ENCODE measurements at regions not wholly inside any gene's neighbourhood (a gene's known extent, or its start where the extent isn't known, plus 50 kb on each side); places are given as distances from the start of the nearest gene placed in this dataset.

DNA sequence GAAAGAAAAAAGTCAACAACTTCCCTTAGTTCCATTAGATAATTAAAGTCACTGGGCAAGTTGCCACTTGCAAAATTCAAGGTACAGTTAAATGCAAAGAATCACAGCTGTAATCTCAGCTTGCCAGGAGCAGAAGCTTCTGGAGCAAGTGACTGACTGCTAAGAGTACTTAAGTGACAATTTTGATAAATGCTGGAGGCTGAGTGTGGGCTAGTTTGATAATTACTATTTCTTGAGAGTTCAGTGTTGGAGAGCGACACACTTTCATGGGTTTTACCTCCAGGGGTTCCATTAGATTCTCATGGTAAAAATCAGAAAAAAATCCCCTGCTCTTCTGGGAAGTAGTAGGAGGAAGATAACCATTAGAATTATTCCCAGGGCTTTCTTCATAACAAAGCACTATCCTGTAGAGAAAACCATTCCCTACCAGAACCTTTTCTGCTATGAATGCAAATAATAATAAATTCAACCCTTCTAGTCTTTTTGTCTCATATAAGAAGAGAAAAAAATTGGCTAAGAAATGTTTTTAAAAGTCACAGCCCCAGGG lies 486.3 kb downstream of the POM121L12 start:
- ATAC-seq (ENCODE audit: low read depth in 2 of 2): no peak
- H3K27me3 Mint-ChIP-seq: no peaks in the 10 kb centered on the region
- no peak for DNase-seq
- H3K4me1 Mint-ChIP-seq: no peaks in the 10 kb centered on the region
- Histone ChIP-seq H3K4me1 (ENCODE audit: control insufficient read depth, insufficient read depth, low read length, poor library complexity, severe bottlenecking) (no peaks in the 10 kb centered on the region), H3K9me3 (ENCODE audit: control insufficient read depth in 2 of 2, low read length in 2 of 2) (peaks cover 0 to 17% of the 10 kb centered on the region in 2 experiments), H3K4me3 (ENCODE audit: low read depth, low read length) (no peak overlapping the region), H3K27ac (ENCODE audit: insufficient read depth, low read length, poor library complexity, severe bottlenecking) (no peak overlapping the region), H3K27me3 (ENCODE audit: control insufficient read depth, insufficient read depth, low read length) (no peaks in the 10 kb centered on the region), H3K36me3 (ENCODE audit: control insufficient read depth, insufficient read depth, low read length) (no peaks in the 10 kb centered on the region)
- H3K36me3 Mint-ChIP-seq: no peaks in the 10 kb centered on the region
- no peak overlapping the region for H3K4me3 Mint-ChIP-seq
- H3K9me3 Mint-ChIP-seq: peaks cover 3 to 28% (median 7%) of the 10 kb centered on the region in 7 donors
- H3K27ac Mint-ChIP-seq: no peak overlapping the region

- ATAC-seq (ENCODE audit: low read depth in 2 of 2) (no peak), DNase-seq (no peak)
- Mint-ChIP-seq H3K4me1 (no peaks in the 10 kb centered on the region), H3K27ac (no peak overlapping the region), H3K36me3 (no peaks in the 10 kb centered on the region), H3K27me3 (no peaks in the 10 kb centered on the region), H3K9me3 (peaks cover 0 to 39% (median 15%) of the 10 kb centered on the region in 7 donors), H3K4me3 (no peak overlapping the region)
- H3K27me3 ChIP-seq (ENCODE audit: control insufficient read depth, insufficient read depth, low read length): no peaks in the 10 kb centered on the region
- H3K9me3 ChIP-seq (ENCODE audit: control insufficient read depth in 2 of 2, low read length in 2 of 2): peaks cover 0 to 6% of the 10 kb centered on the region in 2 experiments
- H3K27ac ChIP-seq (ENCODE audit: insufficient read depth, low read length, poor library complexity, severe bottlenecking): no peak overlapping the region
- H3K36me3 ChIP-seq (ENCODE audit: control insufficient read depth, insufficient read depth, low read length): no peaks in the 10 kb centered on the region
- H3K4me1 ChIP-seq (ENCODE audit: control insufficient read depth, insufficient read depth, low read length, poor library complexity, severe bottlenecking): no peaks in the 10 kb centered on the region
- no peak overlapping the region for H3K4me3 ChIP-seq (ENCODE audit: low read depth, low read length)
Observed at GRCh38 chr7:53539558-53539957, 504.1 kb downstream of the POM121L12 start.

DNA sequence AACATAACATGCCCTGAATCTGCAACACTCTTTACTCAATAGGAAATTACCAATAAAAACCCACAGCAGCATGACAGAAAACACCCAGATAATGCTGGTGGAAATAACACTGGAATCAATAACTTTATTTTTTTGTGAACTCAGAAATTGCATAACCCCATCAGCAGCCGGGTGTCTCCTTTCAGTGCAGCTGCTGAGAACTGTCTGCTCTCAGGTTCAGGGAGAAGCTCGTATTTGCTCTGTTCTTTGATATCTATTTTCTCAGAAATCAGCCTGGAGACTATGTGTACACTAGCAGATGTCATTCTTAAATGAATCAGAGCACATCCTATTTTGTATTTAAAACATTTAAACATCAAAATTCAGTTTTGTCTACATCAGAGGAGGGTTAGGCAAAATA lies 506.0 kb downstream of the POM121L12 start:
- no peak overlapping the region for H3K4me3 ChIP-seq (ENCODE audit: low read depth, low read length)
- DNase-seq (no peak), ATAC-seq (ENCODE audit: low read depth in 2 of 2) (no peak)
- Mint-ChIP-seq H3K27ac (no peak overlapping the region), H3K4me3 (no peak overlapping the region), H3K4me1 (no peaks in the 10 kb centered on the region), H3K36me3 (no peaks in the 10 kb centered on the region), H3K27me3 (no peaks in the 10 kb centered on the region), H3K9me3 (peaks cover 0 to 31% (median 15%) of the 10 kb centered on the region in 7 donors)
- H3K27ac ChIP-seq (ENCODE audit: insufficient read depth, low read length, poor library complexity, severe bottlenecking): no peak overlapping the region
- H3K27me3 ChIP-seq (ENCODE audit: control insufficient read depth, insufficient read depth, low read length): no peaks in the 10 kb centered on the region
- H3K36me3 ChIP-seq (ENCODE audit: control insufficient read depth, insufficient read depth, low read length): no peaks in the 10 kb centered on the region
- H3K4me1 ChIP-seq (ENCODE audit: control insufficient read depth, insufficient read depth, low read length, poor library complexity, severe bottlenecking): no peaks in the 10 kb centered on the region
- H3K9me3 ChIP-seq (ENCODE audit: control insufficient read depth in 2 of 2, low read length in 2 of 2): peaks cover 0 to 6% of the 10 kb centered on the region in 2 experiments

DNA sequence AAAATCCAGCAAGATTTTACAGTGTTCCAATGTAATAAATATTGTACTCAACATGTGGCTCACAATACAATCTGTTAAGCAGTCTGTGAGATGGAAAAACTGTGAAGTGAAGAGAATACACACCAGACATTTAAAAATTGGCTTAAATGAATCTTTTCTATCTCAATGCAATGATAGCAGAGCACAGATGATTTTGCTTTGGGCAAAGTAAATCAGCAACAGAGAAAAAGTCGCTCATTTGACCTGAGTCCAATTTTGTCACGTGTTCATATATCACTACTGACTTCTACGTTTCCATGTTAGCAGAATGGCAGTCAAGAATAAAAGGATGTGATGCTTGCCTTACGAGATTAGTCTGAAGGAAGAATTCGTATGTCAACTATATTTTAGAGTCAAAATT lies 506.7 kb downstream of the POM121L12 start:
- no peaks in the 10 kb centered on the region for H3K4me1 ChIP-seq (ENCODE audit: control insufficient read depth, insufficient read depth, low read length, poor library complexity, severe bottlenecking)
- Mint-ChIP-seq H3K4me3 (no peak overlapping the region), H3K27ac (no peak overlapping the region), H3K4me1 (no peaks in the 10 kb centered on the region), H3K36me3 (no peaks in the 10 kb centered on the region), H3K27me3 (no peaks in the 10 kb centered on the region), H3K9me3 (peaks cover 0 to 31% (median 14%) of the 10 kb centered on the region in 7 donors)
- H3K4me3 ChIP-seq (ENCODE audit: low read depth, low read length): no peak overlapping the region
- H3K27me3 ChIP-seq (ENCODE audit: control insufficient read depth, insufficient read depth, low read length): no peaks in the 10 kb centered on the region
- ATAC-seq (ENCODE audit: low read depth in 2 of 2) (no peak), DNase-seq (no peak)
- peaks cover 0 to 8% of the 10 kb centered on the region in 2 experiments for H3K9me3 ChIP-seq (ENCODE audit: control insufficient read depth in 2 of 2, low read length in 2 of 2)
- H3K27ac ChIP-seq (ENCODE audit: insufficient read depth, low read length, poor library complexity, severe bottlenecking): no peak overlapping the region
- no peaks in the 10 kb centered on the region for H3K36me3 ChIP-seq (ENCODE audit: control insufficient read depth, insufficient read depth, low read length)
